ENCODE measurements at regions not wholly inside any gene's neighbourhood (a gene's known extent, or its start where the extent isn't known, plus 50 kb on each side); places are given as distances from the start of the nearest gene placed in this dataset.

DNA sequence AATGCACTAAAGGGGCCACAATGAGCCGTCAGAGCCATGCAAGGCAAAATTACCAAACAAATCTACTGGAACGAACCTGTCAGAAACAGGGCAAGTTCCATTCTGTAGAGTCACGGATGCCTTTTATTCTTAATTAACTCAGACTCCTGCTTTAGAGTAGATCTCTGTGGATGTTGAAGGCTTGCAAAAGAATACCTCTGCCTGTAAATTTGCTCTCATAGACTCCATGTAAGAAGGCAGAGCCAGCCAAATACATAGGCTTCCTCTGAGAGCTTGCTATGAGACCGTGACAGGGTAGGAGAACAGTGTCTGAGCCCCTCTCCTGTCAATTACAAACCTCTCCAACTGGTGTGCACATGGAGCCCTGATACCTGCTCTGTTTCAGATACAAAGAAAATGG, 787.9 kb upstream of the POM121L12 start:
- DNase-seq: no peak
- no peak overlapping the region for H3K27ac Mint-ChIP-seq
- H3K4me1 Mint-ChIP-seq: no peaks in the 10 kb centered on the region
- H3K9me3 Mint-ChIP-seq: peaks cover 3 to 20% (median 7%) of the 10 kb centered on the region in 11 donors
- Histone ChIP-seq H3K4me1 (ENCODE audit: control insufficient read depth in 2 of 2, insufficient read depth in 2 of 2, low read length in 2 of 2) (no peaks in the 10 kb centered on the region), H3K36me3 (ENCODE audit: control insufficient read depth in 2 of 3, insufficient read depth in 3 of 3, low read length in 3 of 3) (no peaks in the 10 kb centered on the region), H3K4me3 (ENCODE audit: low read length) (no peak overlapping the region), H3K27me3 (ENCODE audit: control insufficient read depth in 2 of 2, insufficient read depth in 2 of 2, low read length in 2 of 2) (no peaks in the 10 kb centered on the region), H3K9me3 (ENCODE audit: control insufficient read depth in 2 of 3, low read length in 3 of 3) (peaks cover 0 to 4% (median 0%) of the 10 kb centered on the region in 3 experiments), H3K27ac (ENCODE audit: low read depth, low read length) (no peak overlapping the region)
- no peak for ATAC-seq
- no peaks in the 10 kb centered on the region for H3K27me3 Mint-ChIP-seq
- intact Hi-C loops (cut with micrococcal nuclease): no loop called here
- ChIA-PET CTCF (no interaction called here), POLR2A (no interaction called here)
- H3K4me3 Mint-ChIP-seq: no peak overlapping the region
- peaks cover 0 to 7% (median 0%) of the 10 kb centered on the region in 5 donors for H3K36me3 Mint-ChIP-seq

DNA sequence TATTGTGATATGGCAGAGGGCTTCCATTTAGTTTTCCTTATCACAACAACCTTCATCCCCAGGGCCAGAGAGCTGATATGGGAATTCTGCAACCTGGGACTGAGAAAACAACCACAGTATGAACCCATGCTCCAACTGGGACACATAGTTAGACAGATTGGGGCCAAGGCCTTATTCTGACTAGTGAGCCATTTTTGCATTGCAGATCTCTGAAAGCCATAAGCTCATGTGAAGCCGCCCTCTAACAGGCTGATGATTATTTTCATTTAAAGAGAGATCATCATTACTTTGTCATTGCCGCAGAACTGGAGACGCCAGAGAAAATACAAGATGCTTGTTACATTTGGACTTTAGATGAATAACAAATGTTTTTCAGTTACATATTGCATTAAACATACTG, 791.7 kb upstream of the POM121L12 start:
- Histone ChIP-seq H3K4me1 (ENCODE audit: control insufficient read depth in 2 of 2, insufficient read depth in 2 of 2, low read length in 2 of 2) (no peaks in the 10 kb centered on the region), H3K9me3 (ENCODE audit: control insufficient read depth in 2 of 3, low read length in 3 of 3) (peaks cover 0 to 4% (median 0%) of the 10 kb centered on the region in 3 experiments), H3K4me3 (ENCODE audit: low read length) (no peak overlapping the region), H3K27me3 (ENCODE audit: control insufficient read depth in 2 of 2, insufficient read depth in 2 of 2, low read length in 2 of 2) (no peaks in the 10 kb centered on the region), H3K36me3 (ENCODE audit: control insufficient read depth in 2 of 3, insufficient read depth in 3 of 3, low read length in 3 of 3) (no peaks in the 10 kb centered on the region), H3K27ac (ENCODE audit: low read depth, low read length) (no peak overlapping the region)
- Mint-ChIP-seq H3K4me3 (no peak overlapping the region), H3K27ac (no peak overlapping the region), H3K27me3 (no peaks in the 10 kb centered on the region), H3K36me3 (peaks cover 0 to 7% (median 0%) of the 10 kb centered on the region in 5 donors), H3K9me3 (peaks cover 3 to 21% (median 10%) of the 10 kb centered on the region in 11 donors), H3K4me1 (peaks cover 0 to 7% (median 0%) of the 10 kb centered on the region in 7 donors)
- DNase-seq (no peak), ATAC-seq (no peak)
- ChIA-PET POLR2A (no interaction called here), CTCF (no interaction called here)
- intact Hi-C loops (cut with micrococcal nuclease): no loop called here

DNA sequence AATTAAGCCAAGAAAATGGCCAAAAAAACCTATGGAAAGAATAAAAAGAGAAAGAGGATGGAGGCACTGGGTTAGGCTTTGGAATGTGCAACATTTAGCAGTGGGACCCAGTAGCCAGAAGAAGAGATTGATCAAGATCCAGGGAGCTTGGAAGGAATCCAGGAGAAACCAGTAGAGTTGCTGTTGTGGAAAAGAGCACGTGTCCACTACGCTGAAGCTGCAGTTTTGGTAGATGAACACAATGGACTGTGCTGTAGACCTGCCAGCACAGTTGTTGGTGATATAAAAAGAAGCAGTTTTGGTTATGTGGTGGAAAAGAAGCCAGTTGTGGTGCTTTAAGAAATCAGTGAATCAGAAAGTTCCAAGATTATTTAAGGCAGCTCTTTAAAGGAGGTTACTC, 802.2 kb upstream of the POM121L12 start:
- peaks cover 0 to 12% (median 0%) of the 10 kb centered on the region in 3 experiments for H3K9me3 ChIP-seq (ENCODE audit: control insufficient read depth in 2 of 3, low read length in 3 of 3)
- H3K36me3 ChIP-seq (ENCODE audit: control insufficient read depth in 2 of 3, insufficient read depth in 3 of 3, low read length in 3 of 3): no peaks in the 10 kb centered on the region
- no peak overlapping the region for H3K27ac ChIP-seq (ENCODE audit: low read depth, low read length)
- peaks cover 3 to 31% (median 15%) of the 10 kb centered on the region in 11 donors for H3K9me3 Mint-ChIP-seq
- H3K4me1 Mint-ChIP-seq: no peaks in the 10 kb centered on the region
- CTCF ChIA-PET: no interaction called here
- H3K36me3 Mint-ChIP-seq: no peaks in the 10 kb centered on the region
- H3K4me3 Mint-ChIP-seq: no peak overlapping the region
- DNase-seq: no peak
- intact Hi-C loops (cut with micrococcal nuclease): no loop called here
- no peaks in the 10 kb centered on the region for H3K4me1 ChIP-seq (ENCODE audit: control insufficient read depth in 2 of 2, insufficient read depth in 2 of 2, low read length in 2 of 2)
- POLR2A ChIA-PET: no interaction called here
- H3K4me3 ChIP-seq (ENCODE audit: low read length): no peak overlapping the region
- H3K27me3 Mint-ChIP-seq: no peaks in the 10 kb centered on the region
- H3K27me3 ChIP-seq (ENCODE audit: control insufficient read depth in 2 of 2, insufficient read depth in 2 of 2, low read length in 2 of 2): no peaks in the 10 kb centered on the region
- H3K27ac Mint-ChIP-seq: no peak overlapping the region
- no peak for ATAC-seq

DNA sequence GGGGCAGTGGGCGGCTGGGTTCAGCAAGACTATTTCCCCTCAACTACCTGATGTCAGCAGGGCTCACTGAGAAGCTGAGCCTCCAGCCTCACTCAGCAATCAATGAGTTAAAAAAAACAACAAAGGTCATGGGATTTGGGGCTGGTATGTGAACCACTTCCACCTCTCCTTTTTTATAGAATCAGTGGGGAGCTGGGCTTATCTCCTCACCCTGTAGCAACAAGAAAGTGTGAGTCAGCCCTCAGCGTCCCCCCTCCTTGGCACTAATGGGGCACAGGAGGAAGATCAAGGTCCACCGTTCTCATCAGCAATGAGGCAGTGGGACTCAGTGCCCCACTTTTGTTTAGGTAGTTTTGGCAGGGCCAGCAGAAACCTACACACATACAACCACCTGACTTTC, 823.5 kb upstream of the POM121L12 start:
- no peak for DNase-seq
- CTCF ChIA-PET: no interaction called here
- Histone ChIP-seq H3K4me3 (ENCODE audit: low read length) (no peak overlapping the region), H3K27me3 (ENCODE audit: control insufficient read depth in 2 of 2, insufficient read depth in 2 of 2, low read length in 2 of 2) (no peaks in the 10 kb centered on the region), H3K27ac (ENCODE audit: low read depth, low read length) (no peak overlapping the region), H3K36me3 (ENCODE audit: control insufficient read depth in 2 of 3, insufficient read depth in 3 of 3, low read length in 3 of 3) (no peaks in the 10 kb centered on the region), H3K4me1 (ENCODE audit: control insufficient read depth in 2 of 2, insufficient read depth in 2 of 2, low read length in 2 of 2) (no peaks in the 10 kb centered on the region), H3K9me3 (ENCODE audit: control insufficient read depth in 2 of 3, low read length in 3 of 3) (no peaks in the 10 kb centered on the region)
- no peak overlapping the region for H3K4me3 Mint-ChIP-seq
- H3K36me3 Mint-ChIP-seq: no peaks in the 10 kb centered on the region
- H3K4me1 Mint-ChIP-seq: peaks cover 0 to 8% (median 0%) of the 10 kb centered on the region in 7 donors
- POLR2A ChIA-PET: no interaction called here
- H3K27me3 Mint-ChIP-seq: no peaks in the 10 kb centered on the region
- ATAC-seq: no peak
- H3K27ac Mint-ChIP-seq: no peak overlapping the region
- H3K9me3 Mint-ChIP-seq: peaks cover 0 to 22% (median 7%) of the 10 kb centered on the region in 11 donors
- intact Hi-C loops (cut with micrococcal nuclease): no loop called here

DNA sequence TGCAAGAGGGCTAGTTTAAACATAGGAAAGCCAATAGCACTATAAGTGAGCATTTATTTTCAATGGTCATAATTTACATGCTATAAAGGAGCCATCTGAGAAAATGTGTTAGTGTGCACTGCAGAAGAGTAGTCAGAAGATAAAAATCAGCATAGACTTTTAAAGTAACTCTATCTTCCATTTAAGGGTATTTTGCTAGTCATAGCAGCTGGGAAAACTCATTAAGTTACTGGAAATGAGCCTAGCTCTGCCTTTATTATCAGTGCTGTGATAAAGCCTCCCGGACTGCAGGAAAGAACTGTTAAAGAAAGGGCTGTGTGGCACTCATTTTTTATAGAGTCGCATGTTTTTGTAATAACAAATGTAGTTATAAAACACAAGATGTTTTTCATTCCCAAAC, 825.8 kb upstream of the POM121L12 start:
- intact Hi-C loops (cut with micrococcal nuclease): no loop called here
- no peaks in the 10 kb centered on the region for H3K27me3 Mint-ChIP-seq
- ATAC-seq: no peak
- no peak overlapping the region for H3K4me3 ChIP-seq (ENCODE audit: low read length)
- POLR2A ChIA-PET: no interaction called here
- no peak overlapping the region for H3K27ac ChIP-seq (ENCODE audit: low read depth, low read length)
- no peak for DNase-seq
- no peak overlapping the region for H3K27ac Mint-ChIP-seq
- no peaks in the 10 kb centered on the region for H3K27me3 ChIP-seq (ENCODE audit: control insufficient read depth in 2 of 2, insufficient read depth in 2 of 2, low read length in 2 of 2)
- H3K4me1 ChIP-seq (ENCODE audit: control insufficient read depth in 2 of 2, insufficient read depth in 2 of 2, low read length in 2 of 2): no peaks in the 10 kb centered on the region
- peaks cover 0 to 22% (median 8%) of the 10 kb centered on the region in 11 donors for H3K9me3 Mint-ChIP-seq
- H3K36me3 Mint-ChIP-seq: no peaks in the 10 kb centered on the region
- H3K36me3 ChIP-seq (ENCODE audit: control insufficient read depth in 2 of 3, insufficient read depth in 3 of 3, low read length in 3 of 3): no peaks in the 10 kb centered on the region
- H3K4me3 Mint-ChIP-seq: no peak overlapping the region
- no peaks in the 10 kb centered on the region for H3K9me3 ChIP-seq (ENCODE audit: control insufficient read depth in 2 of 3, low read length in 3 of 3)
- CTCF ChIA-PET: no interaction called here
- H3K4me1 Mint-ChIP-seq: no peaks in the 10 kb centered on the region

DNA sequence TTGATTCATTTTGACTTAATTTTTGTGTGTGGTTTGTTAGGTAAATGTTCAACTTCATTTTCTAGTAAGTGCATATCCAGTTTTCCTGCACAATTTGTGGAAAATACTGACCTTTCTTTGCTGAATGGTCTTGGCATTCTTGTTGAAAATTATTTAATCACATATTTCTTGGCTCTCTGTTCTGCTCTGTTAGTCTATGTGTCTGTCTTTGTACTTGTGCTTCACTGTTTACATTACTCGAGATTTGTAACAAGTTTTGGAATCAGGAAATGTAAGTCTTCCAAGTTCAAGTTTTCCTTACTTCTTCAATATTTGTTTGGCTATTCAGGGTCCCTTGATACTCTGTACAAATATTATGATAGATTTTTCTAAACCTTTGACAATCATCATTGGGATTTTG, 838.2 kb upstream of the POM121L12 start:
- H3K27me3 ChIP-seq (ENCODE audit: control insufficient read depth in 2 of 2, insufficient read depth in 2 of 2, low read length in 2 of 2): no peaks in the 10 kb centered on the region
- H3K27ac ChIP-seq (ENCODE audit: low read depth, low read length): no peak overlapping the region
- POLR2A ChIA-PET: no interaction called here
- no peaks in the 10 kb centered on the region for H3K4me1 Mint-ChIP-seq
- no peaks in the 10 kb centered on the region for H3K27me3 Mint-ChIP-seq
- no peak overlapping the region for H3K27ac Mint-ChIP-seq
- no peaks in the 10 kb centered on the region for H3K36me3 Mint-ChIP-seq
- no peaks in the 10 kb centered on the region for H3K4me1 ChIP-seq (ENCODE audit: control insufficient read depth in 2 of 2, insufficient read depth in 2 of 2, low read length in 2 of 2)
- CTCF ChIA-PET: no interaction called here
- H3K9me3 ChIP-seq (ENCODE audit: control insufficient read depth in 2 of 3, low read length in 3 of 3): no peaks in the 10 kb centered on the region
- H3K4me3 ChIP-seq (ENCODE audit: low read length): no peak overlapping the region
- H3K4me3 Mint-ChIP-seq: no peak overlapping the region
- intact Hi-C loops (cut with micrococcal nuclease): no loop called here
- DNase-seq (no peak), ATAC-seq (no peak)
- H3K36me3 ChIP-seq (ENCODE audit: control insufficient read depth in 2 of 3, insufficient read depth in 3 of 3, low read length in 3 of 3): no peaks in the 10 kb centered on the region
- peaks cover 0 to 21% (median 7%) of the 10 kb centered on the region in 11 donors for H3K9me3 Mint-ChIP-seq

DNA sequence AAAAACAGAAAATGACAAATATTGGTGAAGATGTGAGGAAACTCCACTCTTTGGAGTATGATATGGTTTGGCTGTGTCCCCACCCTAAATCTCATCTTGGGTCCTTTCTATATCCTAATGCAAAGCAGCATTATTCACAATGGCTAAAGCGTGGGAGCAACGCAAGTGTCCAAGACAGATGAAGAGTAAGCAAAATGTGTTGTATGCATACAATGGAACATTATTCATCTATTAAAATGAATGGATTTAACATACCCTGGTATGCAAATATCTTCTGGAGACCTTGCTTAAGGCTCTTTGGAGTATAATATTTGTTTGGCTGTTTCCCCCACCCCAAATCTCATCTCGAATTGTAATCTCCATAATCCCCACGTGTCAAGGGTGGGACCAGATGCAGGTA, 839.8 kb upstream of the POM121L12 start:
- POLR2A ChIA-PET: no interaction called here
- Histone ChIP-seq H3K9me3 (ENCODE audit: control insufficient read depth in 2 of 3, low read length in 3 of 3) (no peaks in the 10 kb centered on the region), H3K36me3 (ENCODE audit: control insufficient read depth in 2 of 3, insufficient read depth in 3 of 3, low read length in 3 of 3) (no peaks in the 10 kb centered on the region), H3K27me3 (ENCODE audit: control insufficient read depth in 2 of 2, insufficient read depth in 2 of 2, low read length in 2 of 2) (no peaks in the 10 kb centered on the region), H3K4me3 (ENCODE audit: low read length) (no peak overlapping the region), H3K4me1 (ENCODE audit: control insufficient read depth in 2 of 2, insufficient read depth in 2 of 2, low read length in 2 of 2) (no peaks in the 10 kb centered on the region), H3K27ac (ENCODE audit: low read depth, low read length) (no peak overlapping the region)
- ATAC-seq (no peak), DNase-seq (no peak)
- no peaks in the 10 kb centered on the region for H3K36me3 Mint-ChIP-seq
- H3K27me3 Mint-ChIP-seq: no peaks in the 10 kb centered on the region
- no peak overlapping the region for H3K27ac Mint-ChIP-seq
- H3K4me3 Mint-ChIP-seq: no peak overlapping the region
- H3K4me1 Mint-ChIP-seq: no peaks in the 10 kb centered on the region
- peaks cover 0 to 21% (median 8%) of the 10 kb centered on the region in 11 donors for H3K9me3 Mint-ChIP-seq
- CTCF ChIA-PET: no interaction called here
- intact Hi-C loops (cut with micrococcal nuclease): no loop called here
